22Rv1 (cell line): ENCODE measurements at regions not wholly inside any gene's neighbourhood (a gene's known extent, or its start where the extent isn't known, plus 50 kb on each side); places are given as distances from the start of the nearest gene placed in this dataset.

Source experiments
- H3K27ac ChIP-seq: fragments of 450-650 bp; 2 replicates; pipeline ENCODE4 v1.5.1; 2017
- ZFX ChIP-seq: fragments of 450-650 bp; IDR thresholded peaks from 2 replicates; pipeline ENCODE4 v1.6.1; 2017; ENCODE audit warnings: antibody characterized with exemption, borderline replicate concordance
- TF ChIP-seq, protein P1 (sequence below): fragments of 450-650 bp; IDR thresholded peaks from 2 replicates; pipeline ENCODE4 v1.5.1; 2017; ENCODE audit warnings: mild to moderate bottlenecking

DNA sequence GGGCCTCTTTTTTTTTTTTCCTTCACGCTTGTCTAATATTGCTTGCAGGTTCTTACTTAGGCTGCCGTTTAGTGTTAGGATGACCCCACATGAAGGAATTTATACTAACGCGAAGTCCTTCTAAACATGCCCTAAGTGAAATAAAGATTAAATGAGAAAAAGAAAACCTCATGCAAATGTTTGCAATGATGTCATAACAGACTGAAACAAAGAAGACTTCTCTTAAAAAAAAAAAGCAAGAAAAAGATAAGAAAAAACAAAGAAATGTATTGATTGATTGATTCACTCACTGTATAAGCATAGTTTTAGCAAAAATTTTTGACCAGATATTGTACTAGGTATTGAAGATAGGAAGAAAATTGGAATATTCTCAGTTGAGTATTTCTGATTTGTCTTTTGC, 418.2 kb downstream of the IRS2 start:
- H3K27ac ChIP-seq = no peak overlapping the region
- TF ChIP-seq, protein P1, sequence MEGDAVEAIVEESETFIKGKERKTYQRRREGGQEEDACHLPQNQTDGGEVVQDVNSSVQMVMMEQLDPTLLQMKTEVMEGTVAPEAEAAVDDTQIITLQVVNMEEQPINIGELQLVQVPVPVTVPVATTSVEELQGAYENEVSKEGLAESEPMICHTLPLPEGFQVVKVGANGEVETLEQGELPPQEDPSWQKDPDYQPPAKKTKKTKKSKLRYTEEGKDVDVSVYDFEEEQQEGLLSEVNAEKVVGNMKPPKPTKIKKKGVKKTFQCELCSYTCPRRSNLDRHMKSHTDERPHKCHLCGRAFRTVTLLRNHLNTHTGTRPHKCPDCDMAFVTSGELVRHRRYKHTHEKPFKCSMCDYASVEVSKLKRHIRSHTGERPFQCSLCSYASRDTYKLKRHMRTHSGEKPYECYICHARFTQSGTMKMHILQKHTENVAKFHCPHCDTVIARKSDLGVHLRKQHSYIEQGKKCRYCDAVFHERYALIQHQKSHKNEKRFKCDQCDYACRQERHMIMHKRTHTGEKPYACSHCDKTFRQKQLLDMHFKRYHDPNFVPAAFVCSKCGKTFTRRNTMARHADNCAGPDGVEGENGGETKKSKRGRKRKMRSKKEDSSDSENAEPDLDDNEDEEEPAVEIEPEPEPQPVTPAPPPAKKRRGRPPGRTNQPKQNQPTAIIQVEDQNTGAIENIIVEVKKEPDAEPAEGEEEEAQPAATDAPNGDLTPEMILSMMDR = no peak
- no peak for TF ChIP-seq ZFX

DNA sequence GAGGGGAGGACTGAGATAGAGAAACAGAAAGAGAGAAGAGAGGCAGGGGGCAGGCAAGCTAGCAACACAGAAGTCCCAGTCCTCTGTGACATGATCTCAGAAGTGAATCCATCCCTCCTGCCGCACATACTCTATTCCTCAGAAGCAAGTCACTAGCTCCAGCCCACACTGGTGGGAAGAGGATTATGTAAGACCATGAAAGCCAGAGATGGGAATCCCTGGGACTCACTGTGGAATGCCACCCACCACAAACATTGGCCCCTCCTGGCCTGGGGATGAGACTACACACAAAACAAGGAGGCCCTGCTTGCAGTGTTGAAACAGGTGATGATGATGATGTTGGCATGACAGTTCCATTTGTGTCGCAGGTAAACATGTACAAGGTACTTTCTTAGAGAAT, 419.9 kb downstream of the IRS2 start:
- no peak overlapping the region for H3K27ac ChIP-seq
- TF ChIP-seq, protein P1 = no peak
- TF ChIP-seq ZFX = no peak

DNA sequence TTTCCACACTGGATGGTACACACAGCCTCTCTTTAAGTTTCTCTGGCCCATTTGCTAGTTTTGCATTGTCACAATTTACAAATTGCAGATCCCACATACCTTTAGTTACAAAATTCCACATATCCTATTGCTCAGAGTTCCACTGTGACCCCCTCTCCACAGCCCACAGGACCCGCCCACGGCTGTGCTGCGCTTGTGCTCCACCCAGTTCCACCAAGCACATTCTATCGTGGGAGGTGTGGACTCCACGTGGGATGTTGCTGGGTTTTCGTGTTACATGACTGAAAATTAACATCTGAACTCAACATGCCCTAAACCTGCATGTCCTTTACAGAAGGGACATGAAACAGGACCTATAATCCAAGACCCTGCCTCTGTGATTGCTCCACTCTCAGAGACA, 423.0 kb downstream of the IRS2 start:
- H3K27ac ChIP-seq = no peak overlapping the region
- no peak for TF ChIP-seq ZFX
- TF ChIP-seq, protein P1 = no peak

DNA sequence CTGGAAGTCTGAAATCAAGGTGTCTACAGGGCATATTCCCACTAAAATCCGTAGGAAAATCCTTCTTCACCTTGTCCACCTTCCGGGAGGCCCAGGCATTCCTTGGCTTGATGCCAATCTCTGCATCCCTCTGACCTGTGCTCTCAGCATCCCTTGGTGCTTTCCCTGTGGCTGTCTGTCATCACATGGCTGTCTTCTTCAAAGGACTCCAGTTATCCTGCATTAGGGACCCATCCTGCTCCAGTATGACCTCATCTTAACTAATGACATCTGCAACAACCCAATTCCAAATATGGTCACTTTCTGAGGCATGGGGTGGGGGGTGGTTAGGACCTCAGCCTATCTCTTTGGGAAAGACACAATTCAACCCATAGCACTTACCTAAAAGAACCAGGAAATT, 423.8 kb downstream of the IRS2 start:
- no peak for TF ChIP-seq ZFX
- TF ChIP-seq, protein P1 = no peak
- H3K27ac ChIP-seq = no peak overlapping the region

DNA sequence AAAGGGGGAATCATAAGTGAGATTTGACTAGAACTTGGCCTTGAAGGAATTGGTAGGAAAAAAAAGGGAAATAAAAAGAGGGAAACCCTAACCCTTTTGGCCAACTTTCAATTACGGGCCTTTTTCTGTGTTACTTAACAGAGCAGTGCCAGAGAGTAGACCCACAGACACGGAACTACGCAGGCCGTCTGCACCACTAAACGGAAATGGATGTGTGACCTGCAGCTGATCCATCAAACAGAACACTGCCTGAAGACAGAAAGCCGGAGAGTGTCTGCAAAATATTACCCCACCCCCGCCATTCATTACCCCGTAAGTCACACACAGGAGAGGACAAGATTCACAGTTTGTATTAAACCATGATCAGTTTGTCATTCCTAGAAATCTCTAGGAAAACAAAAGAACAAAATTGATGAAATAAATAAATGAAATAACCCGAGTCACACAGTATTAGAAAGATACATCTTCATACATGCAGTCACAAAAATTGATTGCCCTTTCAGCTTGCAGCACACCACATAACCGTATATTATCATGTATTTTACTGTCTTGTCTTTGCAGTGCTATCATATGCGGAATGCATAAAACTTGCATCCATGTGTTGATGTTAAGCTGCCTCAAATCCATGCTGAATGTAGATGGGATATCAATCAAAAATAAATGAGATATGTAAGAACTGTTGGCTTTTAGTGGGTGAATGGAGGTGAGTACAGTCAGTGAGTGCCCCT, 424.7 kb downstream of the IRS2 start:
- H3K27ac ChIP-seq = no peak overlapping the region
- TF ChIP-seq, protein P1 = no peak

DNA sequence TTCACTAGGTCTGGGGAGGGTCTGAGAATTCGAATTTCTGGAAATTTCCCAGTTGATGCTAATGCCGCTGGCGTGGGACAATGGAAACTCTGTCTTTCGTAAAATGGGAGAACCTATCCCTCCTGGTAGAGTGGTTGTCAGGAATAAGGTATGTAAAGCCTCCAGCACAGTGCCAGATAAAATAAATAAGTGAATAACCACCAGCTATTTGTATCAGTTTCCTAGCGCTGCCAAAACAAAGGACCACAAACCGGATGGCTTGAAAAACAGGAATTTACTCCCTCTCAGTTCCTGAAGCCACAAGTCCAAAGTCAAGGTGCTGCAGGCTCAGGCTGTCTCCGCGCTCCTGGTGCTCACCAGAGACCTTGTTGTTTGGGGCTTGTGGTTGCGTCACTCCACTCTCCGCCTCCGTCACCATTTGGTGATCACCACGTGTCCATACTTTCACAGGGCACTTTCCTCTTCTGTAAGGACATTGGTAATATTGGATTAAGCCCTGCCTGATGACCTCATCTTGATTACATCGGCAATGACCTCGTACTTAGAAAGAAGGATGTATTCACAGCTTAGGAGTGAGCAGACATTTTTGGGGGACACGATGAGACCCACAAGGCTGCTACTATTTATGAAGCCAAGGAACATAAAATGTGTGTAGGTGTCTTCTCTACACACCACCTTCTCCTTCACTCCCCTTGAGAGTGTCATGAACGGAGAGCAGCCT, 428.5 kb downstream of the IRS2 start:
- TF ChIP-seq, protein P1 = no peak
- TF ChIP-seq ZFX = no peak
- H3K27ac ChIP-seq = no peak overlapping the region

DNA sequence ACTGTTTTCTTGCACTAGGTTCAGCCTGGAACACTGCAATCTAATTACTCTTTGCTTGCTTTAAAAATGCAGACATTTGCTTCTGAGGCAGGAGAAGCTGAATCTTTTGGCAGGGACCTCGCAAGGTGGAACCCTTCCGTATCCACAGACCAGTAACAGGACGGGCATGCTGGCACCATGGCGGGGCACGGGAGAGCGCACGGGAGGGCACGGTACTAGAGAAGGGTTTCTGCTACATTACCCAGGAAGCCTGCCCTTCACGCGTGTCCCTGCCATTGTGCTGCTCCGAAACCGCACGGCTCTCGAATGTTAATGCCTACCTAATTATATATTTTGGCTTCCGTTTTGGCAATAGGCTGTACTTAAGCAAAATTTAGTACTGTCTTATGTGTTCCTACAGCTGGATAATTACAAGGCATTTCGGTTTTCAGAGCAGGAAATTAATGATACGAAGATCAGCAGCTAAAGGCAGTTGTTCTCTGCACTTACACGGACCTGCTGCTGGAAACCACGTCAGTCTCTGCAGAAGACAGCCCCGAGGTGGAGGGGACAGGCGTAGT, 430.4 kb downstream of the IRS2 start:
- H3K27ac ChIP-seq = no peak overlapping the region
- TF ChIP-seq, protein P1 = no peak
- no peak for TF ChIP-seq ZFX
